ENCODE measurements at regions not wholly inside any gene's neighbourhood (a gene's known extent, or its start where the extent isn't known, plus 50 kb on each side); places are given as distances from the start of the nearest gene placed in this dataset.

DNA sequence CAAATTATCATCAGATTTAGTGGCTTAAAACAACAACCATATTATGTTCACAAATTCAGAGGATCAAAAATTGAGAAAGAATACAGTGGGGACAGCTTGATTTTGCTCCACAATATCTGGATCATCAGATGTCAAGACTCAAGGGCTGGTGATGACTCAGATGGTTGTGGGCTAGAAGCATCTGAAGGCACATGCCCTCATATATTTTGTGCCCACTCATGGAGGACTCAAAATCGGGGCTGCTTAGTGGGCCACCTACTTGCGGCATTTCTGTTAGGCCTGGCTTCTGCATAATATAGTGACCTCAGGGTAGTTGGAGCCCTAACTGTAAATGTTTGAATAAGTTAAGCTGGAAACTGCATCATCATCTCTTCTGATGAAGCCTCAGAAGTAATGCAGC, 584.5 kb downstream of the SLC16A7 start:
- no peak for TF ChIP-seq EZH2 (IDR thresholded peaks at IDR 0.05; ENCODE audit: insufficient read depth, poor library complexity, severe bottlenecking)
- TF ChIP-seq EZH2phosphoT487 (IDR thresholded peaks at IDR 0.05; ENCODE audit: insufficient read depth, low read depth) = no peak
